A673 (cell line): ENCODE measurements at regions not wholly inside any gene's neighbourhood (a gene's known extent, or its start where the extent isn't known, plus 50 kb on each side); places are given as distances from the start of the nearest gene placed in this dataset.

ENCODE experiments used
- BruUV-seq: library from RNA; stranded (reverse); fragments of 400-500 nt; replicated peaks from 2 replicates; lab custom pipeline; 2021; lab: Mats Ljungman, UMichigan
- CTCF ChIA-PET: fragments of 300-600 bp; sonication (Branson Sonifier 250); formaldehyde crosslinking; loops from one replicate; lab custom pipeline; 2022; ENCODE audit warnings: antibody characterized with exemption; lab: Charles Lee
- POLR2A ChIA-PET: fragments of 300-600 bp; sonication (Branson Sonifier 250); formaldehyde crosslinking; loops from one replicate; lab custom pipeline; 2022; ENCODE audit warnings: antibody characterized with exemption; ENCODE audit not compliant: low non-redundant PET; lab: Charles Lee
- DNase-seq: peaks from one replicate; pipeline ENCODE4 v3.0.0-alpha.2; 2015; ENCODE audit warnings: low spot score
- H3K27ac ChIP-seq: fragments of 200-600 bp; sonication (generic); 2 replicates; pipeline ENCODE4 v1.5.1; 2016; ENCODE audit warnings: mixed run types, low read depth, mild to moderate bottlenecking, mixed read lengths, antibody characterized with exemption, low read length; ENCODE audit not compliant: poor library complexity, severe bottlenecking
- H3K27me3 ChIP-seq: fragments of 200-600 bp; sonication (generic); replicated peaks from 2 replicates; pipeline ENCODE4 v1.6.1; 2017; ENCODE audit warnings: mixed run types, low read depth, mild to moderate bottlenecking, mixed read lengths, antibody characterized with exemption, low read length; ENCODE audit not compliant: insufficient read depth, poor library complexity
- H3K36me3 ChIP-seq: fragments of 200-600 bp; sonication (generic); 2 replicates; pipeline ENCODE4 v1.6.1; 2016; ENCODE audit warnings: mixed run types, mild to moderate bottlenecking, mixed read lengths, antibody characterized with exemption, low read length; ENCODE audit not compliant: insufficient read depth, poor library complexity, severe bottlenecking
- H3K4me1 ChIP-seq: fragments of 200-600 bp; sonication (generic); 2 replicates; pipeline ENCODE4 v1.6.1; 2017; ENCODE audit warnings: mixed run types, mild to moderate bottlenecking, mixed read lengths, antibody characterized with exemption, low read length; ENCODE audit not compliant: insufficient read depth, poor library complexity, severe bottlenecking
- H3K4me3 ChIP-seq: fragments of 200-600 bp; sonication (generic); 2 replicates; pipeline ENCODE4 v1.5.1; 2016; ENCODE audit warnings: low read depth, mixed run types, mild to moderate bottlenecking, mixed read lengths, low read length; ENCODE audit not compliant: poor library complexity, severe bottlenecking
- H3K9me3 ChIP-seq: fragments of 200-600 bp; sonication (generic); 2 replicates; pipeline ENCODE4 v1.6.1; 2016; ENCODE audit warnings: mixed run types, low read depth, mild to moderate bottlenecking, mixed read lengths, antibody characterized with exemption, low read length; ENCODE audit not compliant: poor library complexity, severe bottlenecking
- CTCF ChIP-seq: fragments of 300-800, 200-600 bp; sonication (generic); conservative IDR thresholded peaks from 2 replicates; pipeline ENCODE4 v1.5.1; 2017; ENCODE audit warnings: low read depth, mild to moderate bottlenecking, antibody characterized with exemption, low read length, moderate library complexity, mixed read lengths
- EZH2 ChIP-seq: fragments of 200-600 bp; sonication (generic); IDR thresholded peaks from 2 replicates; pipeline ENCODE4 v1.6.1; 2017; ENCODE audit warnings: borderline replicate concordance, low read depth, mild to moderate bottlenecking, mixed read lengths, antibody characterized with exemption, low read length; ENCODE audit not compliant: poor library complexity, severe bottlenecking
- intact Hi-C: fragments of 100-400 bp; cut with micrococcal nuclease; formaldehyde crosslinking; loops from one replicate; pipeline ENCODE4 v1.10.0; 2022; ENCODE audit not compliant: unreplicated experiment

DNA sequence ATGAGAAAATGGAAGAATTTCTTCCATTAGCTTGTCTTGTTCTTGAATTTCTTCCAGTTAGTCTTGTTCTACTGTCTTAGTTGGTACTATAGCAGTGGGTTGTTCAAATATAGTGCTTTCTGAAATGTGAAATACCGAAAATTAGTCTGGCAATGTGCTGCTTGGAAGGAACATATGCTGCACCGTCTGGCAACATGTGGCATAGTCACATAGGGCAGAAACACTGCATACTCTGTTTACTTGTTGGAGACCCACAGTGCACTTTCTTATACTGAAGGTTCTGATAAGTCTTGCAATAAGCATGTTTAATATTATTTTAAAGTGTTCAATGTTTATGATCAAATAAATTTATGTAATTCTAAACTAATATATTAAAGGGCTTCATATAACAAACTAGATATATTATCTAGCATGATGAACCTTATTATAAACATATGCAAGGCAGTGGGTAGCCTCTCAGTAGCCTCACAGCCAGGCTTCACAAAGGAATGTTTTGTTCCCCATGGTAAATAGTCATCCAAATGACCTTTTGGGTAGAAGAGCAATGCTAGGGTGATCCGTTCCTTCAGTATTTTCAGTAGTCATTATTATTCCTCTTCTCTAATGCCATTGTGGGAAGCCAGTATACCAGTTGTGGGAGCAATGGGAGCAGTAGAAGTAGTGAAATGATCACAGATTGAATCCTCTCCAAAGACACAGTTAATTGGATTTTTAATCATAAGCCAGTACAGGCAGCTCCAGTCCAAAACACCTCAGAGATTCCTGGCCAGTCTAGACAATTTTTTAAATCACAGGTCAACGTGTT lies 1106.7 kb downstream of the DTWD2 start:
- BruUV-seq: no TSS peak
- intact Hi-C loops: no loop called here

GRCh38 chr5:117880932-117881331 lies 1107.4 kb downstream of the DTWD2 start:
- CTCF ChIA-PET: no interaction called here
- H3K36me3 ChIP-seq: no peaks in the 10 kb centered on the region
- POLR2A ChIA-PET: no interaction called here
- no peak for TF ChIP-seq CTCF
- TF ChIP-seq EZH2: no peak
- no peak overlapping the region for H3K4me3 ChIP-seq
- H3K27ac ChIP-seq: no peak overlapping the region
- intact Hi-C loops: no loop called here
- no peaks in the 10 kb centered on the region for H3K27me3 ChIP-seq
- BruUV-seq: no TSS peak
- no peaks in the 10 kb centered on the region for H3K9me3 ChIP-seq
- no peak for DNase-seq
- no peaks in the 10 kb centered on the region for H3K4me1 ChIP-seq

More for the DNA sequence above, 1106.7 kb downstream of the DTWD2 start:
- Histone ChIP-seq H3K36me3 (no peaks in the 10 kb centered on the region), H3K27ac (no peak overlapping the region), H3K27me3 (no peaks in the 10 kb centered on the region), H3K4me1 (no peaks in the 10 kb centered on the region), H3K4me3 (no peak overlapping the region), H3K9me3 (no peaks in the 10 kb centered on the region)
- TF ChIP-seq EZH2 (no peak), CTCF (no peak)
- ChIA-PET CTCF (no interaction called here), POLR2A (no interaction called here)
- no peak for DNase-seq

DNA sequence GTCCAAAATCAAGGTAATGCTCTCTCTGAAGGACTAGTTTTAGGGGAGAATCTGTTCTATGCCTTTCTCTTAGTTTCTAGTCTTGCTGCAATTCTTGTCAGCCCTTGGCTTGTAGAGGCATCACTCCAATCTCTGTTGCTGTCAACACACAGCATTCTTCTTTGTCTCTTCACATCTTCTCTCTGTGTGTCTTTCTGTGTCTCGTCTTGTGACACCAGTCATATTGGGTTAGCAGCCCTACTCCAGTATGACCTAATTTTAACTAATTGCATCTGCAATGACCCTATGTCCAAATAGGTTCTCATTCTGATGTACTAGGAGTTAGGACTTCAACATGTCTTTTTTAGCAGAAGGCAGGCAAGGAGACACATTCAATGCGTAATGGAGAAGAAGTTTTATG lies 1110.6 kb downstream of the DTWD2 start:
- no TSS peak for BruUV-seq
- H3K4me3 ChIP-seq: no peak overlapping the region
- H3K27ac ChIP-seq: no peak overlapping the region
- no peaks in the 10 kb centered on the region for H3K27me3 ChIP-seq
- H3K36me3 ChIP-seq: no peaks in the 10 kb centered on the region
- ChIA-PET POLR2A (no interaction called here), CTCF (no interaction called here)
- intact Hi-C loops: no loop called here
- H3K4me1 ChIP-seq: no peaks in the 10 kb centered on the region
- TF ChIP-seq EZH2 (no peak), CTCF (no peak)
- DNase-seq: no peak
- H3K9me3 ChIP-seq: no peaks in the 10 kb centered on the region
